ENCODE measurements at regions not wholly inside any gene's neighbourhood (a gene's known extent, or its start where the extent isn't known, plus 50 kb on each side); places are given as distances from the start of the nearest gene placed in this dataset.

- TF ChIP-seq CTCF (IDR thresholded peaks at IDR 0.05 in 4 of 5, conservative IDR thresholded peaks at IDR 0.05 in 1 of 5) (no peak), POLR2A (IDR thresholded peaks at IDR 0.05) (no peak)
These were observed 246.1 kb downstream of the KLF6 start for GRCh38 chr10:3538656-3539531.

Data from gastrocnemius medialis (tissue), 4 donors.